ENCODE measurements at regions not wholly inside any gene's neighbourhood (a gene's known extent, or its start where the extent isn't known, plus 50 kb on each side); places are given as distances from the start of the nearest gene placed in this dataset.

DNA sequence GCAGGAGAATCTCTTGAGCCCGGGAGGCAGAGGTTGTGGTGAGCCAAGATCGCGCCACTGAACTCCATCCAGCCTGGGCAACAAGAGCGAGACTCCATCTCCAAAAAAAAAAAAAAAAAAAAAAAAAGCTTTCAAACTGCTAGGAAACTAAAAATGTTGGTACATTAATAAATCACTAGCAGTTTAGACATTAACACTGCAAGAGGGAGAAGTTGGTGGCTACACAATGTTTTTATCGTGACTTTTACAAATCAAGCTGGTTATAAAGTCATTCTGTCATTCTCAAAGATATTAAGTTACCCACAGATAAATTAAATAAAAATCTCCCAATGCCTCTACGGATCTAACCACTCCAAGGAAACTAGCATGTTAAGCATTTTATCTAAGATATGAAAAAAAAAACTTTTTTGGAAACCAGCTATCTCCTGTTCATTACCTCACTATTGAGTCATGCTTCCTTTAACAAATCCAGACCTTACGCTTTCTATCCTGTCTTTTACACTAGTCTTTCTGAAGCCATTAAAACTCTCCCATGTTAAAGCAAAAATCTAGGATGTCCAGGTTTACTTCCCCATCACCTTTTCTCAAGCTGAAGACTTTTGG lies 85.9 kb upstream of the SMURF2 start:
- TF ChIP-seq SIN3A (IDR thresholded peaks at IDR 0.05; ENCODE audit: borderline replicate concordance, low read depth, low read length) (no peak), TCF12 (IDR thresholded peaks at IDR 0.05) (peak; percentile 70), RFX5 (IDR thresholded peaks at IDR 0.05; ENCODE audit: low read length) (no peak), NFIC (IDR thresholded peaks at IDR 0.05; ENCODE audit: borderline replicate concordance) (peak; percentile 35; the same call in 1 of the 2 replicates), NRF1 (IDR thresholded peaks at IDR 0.05; ENCODE audit: low read depth, low read length) (no peak), POLR2AphosphoS5 (IDR thresholded peaks at IDR 0.05; ENCODE audit: low read depth, low read length) (no peak)
- TF ChIP-seq, protein P1, sequence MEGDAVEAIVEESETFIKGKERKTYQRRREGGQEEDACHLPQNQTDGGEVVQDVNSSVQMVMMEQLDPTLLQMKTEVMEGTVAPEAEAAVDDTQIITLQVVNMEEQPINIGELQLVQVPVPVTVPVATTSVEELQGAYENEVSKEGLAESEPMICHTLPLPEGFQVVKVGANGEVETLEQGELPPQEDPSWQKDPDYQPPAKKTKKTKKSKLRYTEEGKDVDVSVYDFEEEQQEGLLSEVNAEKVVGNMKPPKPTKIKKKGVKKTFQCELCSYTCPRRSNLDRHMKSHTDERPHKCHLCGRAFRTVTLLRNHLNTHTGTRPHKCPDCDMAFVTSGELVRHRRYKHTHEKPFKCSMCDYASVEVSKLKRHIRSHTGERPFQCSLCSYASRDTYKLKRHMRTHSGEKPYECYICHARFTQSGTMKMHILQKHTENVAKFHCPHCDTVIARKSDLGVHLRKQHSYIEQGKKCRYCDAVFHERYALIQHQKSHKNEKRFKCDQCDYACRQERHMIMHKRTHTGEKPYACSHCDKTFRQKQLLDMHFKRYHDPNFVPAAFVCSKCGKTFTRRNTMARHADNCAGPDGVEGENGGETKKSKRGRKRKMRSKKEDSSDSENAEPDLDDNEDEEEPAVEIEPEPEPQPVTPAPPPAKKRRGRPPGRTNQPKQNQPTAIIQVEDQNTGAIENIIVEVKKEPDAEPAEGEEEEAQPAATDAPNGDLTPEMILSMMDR (IDR thresholded peaks at IDR 0.05): no peak
- TF ChIP-seq, protein P2, sequence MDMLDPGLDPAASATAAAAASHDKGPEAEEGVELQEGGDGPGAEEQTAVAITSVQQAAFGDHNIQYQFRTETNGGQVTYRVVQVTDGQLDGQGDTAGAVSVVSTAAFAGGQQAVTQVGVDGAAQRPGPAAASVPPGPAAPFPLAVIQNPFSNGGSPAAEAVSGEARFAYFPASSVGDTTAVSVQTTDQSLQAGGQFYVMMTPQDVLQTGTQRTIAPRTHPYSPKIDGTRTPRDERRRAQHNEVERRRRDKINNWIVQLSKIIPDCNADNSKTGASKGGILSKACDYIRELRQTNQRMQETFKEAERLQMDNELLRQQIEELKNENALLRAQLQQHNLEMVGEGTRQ (IDR thresholded peaks at IDR 0.05; ENCODE audit: borderline replicate concordance, low read depth, low read length): no peak

Data from SK-N-SH (cell line).